ENCODE measurements at regions not wholly inside any gene's neighbourhood (a gene's known extent, or its start where the extent isn't known, plus 50 kb on each side); places are given as distances from the start of the nearest gene placed in this dataset.

- DNase-seq, result no peak
Observed at GRCh38 chr9:28764532-28764931, 1191.3 kb upstream of the C9orf72 start.

DNA sequence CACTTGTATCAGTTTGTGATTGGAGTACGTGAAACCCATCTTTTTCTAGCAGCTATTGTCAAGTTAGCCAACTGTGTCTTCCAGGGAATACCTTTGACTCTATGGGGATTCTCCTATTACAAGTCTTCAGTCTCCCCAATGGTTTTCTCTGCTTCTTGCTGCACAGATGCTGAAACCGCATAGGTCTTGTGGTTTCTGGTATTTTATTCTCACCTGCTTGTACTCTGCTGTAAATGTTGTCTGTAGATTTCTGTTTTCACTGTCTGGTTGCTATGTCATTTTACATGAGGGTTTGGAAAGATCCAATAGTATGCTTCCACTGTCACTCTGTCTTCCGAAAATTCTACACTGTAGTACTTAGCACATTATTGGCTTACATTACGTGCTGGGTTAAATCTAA is 1196.9 kb upstream of the C9orf72 start:
- no peak for DNase-seq

DNA sequence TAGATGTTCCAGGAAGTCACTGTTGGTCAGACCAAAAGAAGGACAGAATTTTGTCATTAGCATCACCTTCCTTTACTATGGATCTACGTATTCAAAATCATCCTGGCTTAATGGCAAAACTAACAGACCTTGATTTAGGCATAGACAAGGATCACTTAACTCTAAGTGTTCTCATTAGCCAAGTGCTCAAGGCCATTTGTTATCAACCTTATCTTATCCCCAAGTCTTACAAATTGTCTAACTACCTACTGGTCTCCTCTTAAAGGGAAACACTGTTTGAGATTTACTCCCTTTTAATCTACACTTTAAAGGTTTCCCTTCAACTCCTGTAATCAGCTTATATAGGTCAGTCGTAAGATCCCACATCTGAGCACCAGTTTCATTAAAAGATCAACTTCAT is 1197.5 kb upstream of the C9orf72 start:
- no peak for DNase-seq

DNA sequence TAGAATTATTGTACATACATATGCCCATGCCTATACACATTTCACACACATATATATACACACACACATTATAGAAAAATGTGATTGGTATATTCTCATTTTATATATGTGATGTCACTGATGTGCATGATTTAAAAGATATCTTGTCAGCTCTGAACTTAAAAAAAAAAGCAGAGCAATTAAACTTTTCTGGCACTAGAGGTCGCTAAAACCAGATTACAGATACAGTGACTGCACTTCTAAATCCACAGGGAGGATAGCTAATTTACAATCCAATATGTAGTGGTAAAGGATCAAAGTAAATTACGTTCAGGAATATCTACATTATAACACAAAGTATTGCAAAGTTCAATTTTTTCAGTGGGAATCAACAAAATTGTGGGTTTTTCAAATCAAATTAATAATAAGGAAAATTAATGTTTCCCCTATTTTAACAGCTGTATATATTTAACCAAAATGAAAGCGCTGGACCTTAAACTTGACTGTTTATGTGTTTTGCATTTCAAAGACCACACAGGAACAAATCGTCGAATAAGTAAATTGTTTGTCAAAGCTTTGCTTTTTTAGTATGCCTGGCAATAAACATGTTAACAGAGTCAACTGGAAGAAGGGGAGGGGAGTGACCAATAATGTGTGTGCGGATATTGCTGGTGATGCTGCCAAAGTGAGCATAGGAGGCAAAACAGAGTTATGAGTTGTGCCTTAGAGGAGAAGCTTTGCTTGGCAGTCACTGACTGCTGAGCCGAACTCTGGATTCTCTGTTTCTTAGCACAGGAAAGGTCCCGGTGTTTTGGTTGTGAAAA is 1201.4 kb upstream of the C9orf72 start:
- peak in 3 of 4 experiments; percentile 11 to 48 (median 34) for DNase-seq

GRCh38 chr9:28779243-28779642 is 1206.0 kb upstream of the C9orf72 start:
- peak in 2 of 4 experiments; percentile 3 to 4 for DNase-seq

- DNase-seq, result no peak
Observed at GRCh38 chr9:28781481-28781880, 1208.2 kb upstream of the C9orf72 start.

GRCh38 chr9:28782630-28783029 is 1209.3 kb upstream of the C9orf72 start:
- DNase-seq, result peak in 1 of 4 experiments; percentile 2

- DNase-seq, result no peak
Observed at GRCh38 chr9:28792716-28793115, 1219.4 kb upstream of the C9orf72 start.

DNA sequence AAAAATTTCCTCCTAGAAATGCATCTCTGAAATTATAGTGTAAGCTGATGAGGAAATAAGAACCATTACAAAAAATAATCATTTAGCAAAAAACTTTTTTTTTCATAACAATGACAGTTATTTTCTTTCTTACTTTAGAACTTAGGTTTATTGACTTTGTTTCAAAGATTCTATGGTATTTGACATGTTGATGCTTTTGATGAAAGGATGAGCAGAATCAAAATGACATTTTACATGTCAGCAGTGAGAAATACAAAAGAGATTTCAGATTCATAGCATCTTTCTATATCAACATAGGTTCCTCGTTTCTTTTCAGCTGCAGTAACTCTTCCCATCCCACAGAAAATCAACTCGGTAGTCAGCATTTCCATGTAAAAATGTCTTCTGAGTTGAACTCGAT is 1226.6 kb upstream of the C9orf72 start:
- no peak for DNase-seq

- no peak for DNase-seq
Observed at GRCh38 chr9:28801144-28801799, 1228.0 kb upstream of the C9orf72 start.

- DNase-seq, result no peak
Observed at GRCh38 chr9:28805197-28805596, 1231.9 kb upstream of the C9orf72 start.

- no peak for DNase-seq
Observed at GRCh38 chr9:28808042-28808441, 1234.8 kb upstream of the C9orf72 start.

DNA sequence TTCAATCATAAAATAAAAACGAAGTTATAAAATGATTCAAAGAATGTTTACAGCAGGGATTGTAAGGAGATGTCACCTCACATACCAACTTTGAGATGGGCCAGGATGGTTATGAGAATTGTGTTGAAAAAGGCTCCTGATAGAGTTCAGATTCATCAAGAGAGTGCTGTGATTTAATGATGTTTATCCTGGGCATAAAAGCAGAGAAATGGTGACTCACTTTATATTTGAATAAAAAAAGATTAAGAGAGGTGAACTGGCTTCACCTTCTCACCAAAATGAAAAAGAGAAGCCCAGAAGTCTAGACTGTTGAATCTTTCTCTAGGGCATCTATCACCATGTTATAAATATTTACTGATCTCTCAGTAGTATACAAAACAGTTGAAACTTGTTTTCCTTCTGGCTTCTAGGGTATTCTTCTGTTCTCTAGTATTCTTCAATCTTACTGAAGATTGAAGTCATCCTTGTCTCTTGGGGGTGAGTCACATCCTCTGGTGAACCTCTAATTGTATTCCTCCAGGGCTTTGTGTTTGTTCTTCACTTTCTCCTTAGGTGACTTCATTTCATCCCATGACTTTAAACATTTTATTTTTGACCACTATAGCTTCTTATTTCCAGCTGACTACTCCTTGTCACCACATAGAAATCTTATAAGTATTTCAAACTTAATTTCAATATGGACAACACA is 1237.3 kb upstream of the C9orf72 start:
- DNase-seq, result no peak

GRCh38 chr9:28820741-28821140 is 1247.5 kb upstream of the C9orf72 start:
- no peak for DNase-seq

DNA sequence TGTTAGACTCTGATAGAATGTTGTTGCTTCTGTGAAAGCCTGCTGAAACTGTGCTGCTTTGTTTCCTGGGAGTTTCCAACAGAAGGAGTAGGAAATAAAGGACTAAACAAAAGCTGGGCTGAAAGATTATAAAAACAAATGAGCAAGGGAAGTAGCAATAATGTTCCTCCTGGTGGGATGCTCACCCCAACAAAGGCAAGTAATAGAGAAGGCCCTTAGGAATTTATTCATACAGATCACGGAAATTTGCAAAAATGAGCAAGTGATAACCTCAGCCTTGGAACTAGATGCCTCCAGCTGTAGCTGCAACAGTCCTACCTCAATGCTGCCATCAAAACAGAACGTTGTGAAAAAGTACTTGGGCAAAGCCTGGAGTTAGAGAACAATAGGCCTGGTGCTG is 1248.0 kb upstream of the C9orf72 start:
- no peak for DNase-seq

DNA sequence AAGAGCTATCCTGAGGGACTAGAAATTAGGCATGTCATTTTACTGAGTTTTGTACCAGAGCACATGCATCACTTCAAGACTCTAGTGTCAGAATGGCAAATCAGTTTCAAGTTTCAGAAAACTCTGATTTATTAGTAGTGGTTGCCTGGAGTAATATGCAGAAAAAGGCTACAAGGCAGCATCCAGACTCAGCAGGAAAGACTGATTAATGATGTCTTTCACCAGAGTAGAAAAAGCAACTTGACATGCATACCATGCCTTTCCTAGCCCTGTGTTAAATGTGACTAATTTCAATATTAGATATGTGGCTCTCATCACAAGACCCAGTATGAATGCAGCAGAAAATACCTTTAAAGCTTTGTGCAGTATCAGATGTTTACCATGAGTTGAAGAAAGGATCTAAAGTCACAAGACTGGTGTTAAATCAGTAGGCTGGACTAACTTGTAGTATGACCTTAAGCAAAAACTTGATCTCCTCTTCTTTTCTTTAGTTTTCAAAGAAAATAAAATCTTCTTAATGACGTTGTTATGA is 1251.2 kb upstream of the C9orf72 start:
- DNase-seq, result no peak

GRCh38 chr9:28832168-28832770 is 1259.0 kb upstream of the C9orf72 start:
- no peak for DNase-seq

DNA sequence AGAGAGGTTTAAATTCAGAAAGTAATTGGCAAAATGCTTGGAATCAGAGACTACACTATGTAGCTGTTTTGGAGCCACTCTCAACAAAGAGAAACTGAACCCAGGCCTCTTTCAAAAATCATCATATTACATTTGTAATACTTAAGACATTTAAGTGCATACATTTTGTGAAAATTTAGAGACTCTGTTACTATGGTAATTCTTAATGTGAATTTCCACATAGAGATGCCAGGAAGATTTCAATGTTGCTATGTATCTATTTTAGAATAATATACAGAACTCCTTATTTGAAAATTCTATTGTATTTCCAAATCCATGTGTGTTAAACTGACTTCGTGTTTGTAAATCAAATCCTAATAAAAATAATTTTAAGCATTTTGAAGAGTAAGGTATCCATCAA is 1260.9 kb upstream of the C9orf72 start:
- no peak for DNase-seq

DNA sequence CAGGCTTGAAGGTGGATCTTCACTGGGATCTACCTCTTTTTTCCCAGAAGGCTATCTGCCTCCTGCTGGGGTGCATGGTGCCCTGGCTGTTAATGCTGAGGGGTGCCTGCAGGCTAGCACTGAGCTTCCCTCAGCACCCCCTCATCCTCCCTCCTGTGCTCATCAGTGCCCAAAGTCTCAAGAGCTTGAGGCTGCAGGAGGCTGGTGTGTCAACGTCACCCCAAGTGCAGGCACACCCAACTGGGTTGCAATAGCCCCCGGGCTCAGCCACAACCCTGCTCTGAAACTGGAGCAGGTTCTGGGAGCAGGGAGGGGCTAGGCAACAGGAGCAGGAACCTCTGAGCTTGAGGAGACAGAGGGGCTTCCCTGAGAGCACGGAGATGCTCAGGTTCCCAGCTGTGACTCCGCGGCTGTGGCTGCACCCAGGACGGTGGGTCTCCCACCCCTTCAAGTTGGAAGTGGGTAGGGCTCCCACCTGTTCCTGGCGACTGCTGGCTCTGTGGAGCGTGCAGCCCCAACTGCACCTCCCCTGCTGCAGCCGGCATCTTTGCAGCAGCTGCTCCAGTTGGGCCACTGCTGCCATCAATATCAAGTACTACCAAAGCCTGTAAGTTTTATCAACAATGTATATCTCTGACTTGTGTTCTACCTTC is 1266.6 kb upstream of the C9orf72 start:
- DNase-seq, result no peak

- DNase-seq, result peak in 1 of 4 experiments; percentile 10
Observed at GRCh38 chr9:28841775-28842174, 1268.5 kb upstream of the C9orf72 start.

GRCh38 chr9:28847331-28847730 is 1274.0 kb upstream of the C9orf72 start:
- DNase-seq, result no peak

DNA sequence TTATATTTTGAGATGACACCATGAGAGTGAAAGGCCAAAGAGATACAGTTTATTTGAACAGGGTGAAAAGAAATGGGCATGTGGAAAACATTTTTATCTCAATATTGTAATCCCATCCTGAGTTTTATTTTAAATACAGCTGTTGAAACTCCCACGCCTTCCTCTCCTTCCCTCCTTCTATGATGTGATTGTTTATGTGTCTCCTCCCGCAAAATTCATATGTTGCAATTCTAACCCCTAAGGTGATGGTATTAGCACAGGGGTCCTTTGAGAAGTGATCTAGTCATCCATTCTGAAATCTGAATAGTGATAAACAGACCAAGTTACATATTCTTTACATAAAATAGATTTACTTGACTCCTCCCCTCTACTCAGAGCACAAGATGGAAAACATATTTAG is 1275.4 kb upstream of the C9orf72 start:
- DNase-seq, result no peak

Data from suppressor macrophage (primary cell).